ENCODE measurements at regions not wholly inside any gene's neighbourhood (a gene's known extent, or its start where the extent isn't known, plus 50 kb on each side); places are given as distances from the start of the nearest gene placed in this dataset.
"Not testable (repeated sequence)": the region's sequence is repeated elsewhere in the genome, so short reads cannot be mapped to it uniquely, and the experiment has no call there.

GRCh38 chr5:144594234-144594633, 423.6 kb downstream of the KCTD16 start:
- TF ChIP-seq CTCF, POLR2A (IDR thresholded peaks at IDR 0.05): not testable (repeated sequence)
